Body of pancreas (tissue), 4 donors: ENCODE measurements at regions not wholly inside any gene's neighbourhood (a gene's known extent, or its start where the extent isn't known, plus 50 kb on each side); places are given as distances from the start of the nearest gene placed in this dataset.

Experiments
- POLR2A ChIP-seq, 3 donors: fragments of 450-650 bp; IDR thresholded peaks; one replicate each; pipeline ENCODE4 v1.6.1; 2016; ENCODE audit warnings: antibody characterized with exemption in 3 of 3, mild to moderate bottlenecking in 2 of 3
- TF ChIP-seq, protein P1 (sequence below), 7 experiments: fragments of 450-650 bp in 4 of 7; fragments of 200-600 bp in 3 of 7; sonication (generic) in 3 of 7; IDR thresholded peaks; one replicate each; pipeline ENCODE4 v1.5.1; 2016 to 2019; ENCODE audit warnings: antibody characterized with exemption in 7 of 7

DNA sequence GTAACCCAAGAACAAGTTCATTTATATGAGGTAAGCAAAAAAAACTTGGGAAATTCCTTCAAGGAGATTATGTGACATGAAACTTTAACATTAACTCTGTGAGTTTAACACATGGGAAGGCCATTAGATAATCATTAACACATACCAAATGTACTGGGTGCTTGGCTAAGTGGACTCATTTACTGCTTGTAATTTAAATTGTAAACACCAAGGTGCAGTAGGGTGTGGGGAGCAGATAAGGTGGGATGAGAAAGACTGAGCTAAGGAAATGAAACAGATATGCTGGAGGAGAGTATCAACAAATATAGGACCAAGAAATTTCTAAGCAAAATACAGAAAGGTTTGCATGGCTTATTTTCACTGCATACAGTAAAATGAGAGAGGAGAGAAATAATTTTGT, 2384.8 kb upstream of the ACO1 start:
- no peak for TF ChIP-seq POLR2A (IDR thresholded peaks at IDR 0.05)
- TF ChIP-seq, protein P1, sequence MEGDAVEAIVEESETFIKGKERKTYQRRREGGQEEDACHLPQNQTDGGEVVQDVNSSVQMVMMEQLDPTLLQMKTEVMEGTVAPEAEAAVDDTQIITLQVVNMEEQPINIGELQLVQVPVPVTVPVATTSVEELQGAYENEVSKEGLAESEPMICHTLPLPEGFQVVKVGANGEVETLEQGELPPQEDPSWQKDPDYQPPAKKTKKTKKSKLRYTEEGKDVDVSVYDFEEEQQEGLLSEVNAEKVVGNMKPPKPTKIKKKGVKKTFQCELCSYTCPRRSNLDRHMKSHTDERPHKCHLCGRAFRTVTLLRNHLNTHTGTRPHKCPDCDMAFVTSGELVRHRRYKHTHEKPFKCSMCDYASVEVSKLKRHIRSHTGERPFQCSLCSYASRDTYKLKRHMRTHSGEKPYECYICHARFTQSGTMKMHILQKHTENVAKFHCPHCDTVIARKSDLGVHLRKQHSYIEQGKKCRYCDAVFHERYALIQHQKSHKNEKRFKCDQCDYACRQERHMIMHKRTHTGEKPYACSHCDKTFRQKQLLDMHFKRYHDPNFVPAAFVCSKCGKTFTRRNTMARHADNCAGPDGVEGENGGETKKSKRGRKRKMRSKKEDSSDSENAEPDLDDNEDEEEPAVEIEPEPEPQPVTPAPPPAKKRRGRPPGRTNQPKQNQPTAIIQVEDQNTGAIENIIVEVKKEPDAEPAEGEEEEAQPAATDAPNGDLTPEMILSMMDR (IDR thresholded peaks at IDR 0.05) = no peak
